ENCODE measurements at regions not wholly inside any gene's neighbourhood (a gene's known extent, or its start where the extent isn't known, plus 50 kb on each side); places are given as distances from the start of the nearest gene placed in this dataset.

DNA sequence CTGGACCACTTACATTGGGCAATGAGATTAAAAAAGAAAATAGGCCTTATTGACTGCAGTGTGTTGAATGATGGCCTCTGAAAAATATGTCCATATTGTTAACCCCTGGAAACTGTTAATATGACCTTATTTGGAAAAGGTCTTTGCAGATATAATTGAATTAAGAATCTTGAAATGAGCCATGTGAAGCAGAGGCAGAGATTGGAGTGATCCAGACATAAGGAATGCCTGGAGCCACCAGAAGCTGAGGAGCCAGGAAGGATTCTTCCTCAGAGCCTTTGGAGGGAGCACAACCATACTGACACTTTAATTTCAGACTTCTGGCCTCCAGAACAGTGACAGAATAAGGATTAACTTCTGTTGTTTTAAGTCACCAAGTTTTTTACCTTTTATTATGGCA is 510.4 kb upstream of the AGTR1 start:
- TF ChIP-seq, protein P1, sequence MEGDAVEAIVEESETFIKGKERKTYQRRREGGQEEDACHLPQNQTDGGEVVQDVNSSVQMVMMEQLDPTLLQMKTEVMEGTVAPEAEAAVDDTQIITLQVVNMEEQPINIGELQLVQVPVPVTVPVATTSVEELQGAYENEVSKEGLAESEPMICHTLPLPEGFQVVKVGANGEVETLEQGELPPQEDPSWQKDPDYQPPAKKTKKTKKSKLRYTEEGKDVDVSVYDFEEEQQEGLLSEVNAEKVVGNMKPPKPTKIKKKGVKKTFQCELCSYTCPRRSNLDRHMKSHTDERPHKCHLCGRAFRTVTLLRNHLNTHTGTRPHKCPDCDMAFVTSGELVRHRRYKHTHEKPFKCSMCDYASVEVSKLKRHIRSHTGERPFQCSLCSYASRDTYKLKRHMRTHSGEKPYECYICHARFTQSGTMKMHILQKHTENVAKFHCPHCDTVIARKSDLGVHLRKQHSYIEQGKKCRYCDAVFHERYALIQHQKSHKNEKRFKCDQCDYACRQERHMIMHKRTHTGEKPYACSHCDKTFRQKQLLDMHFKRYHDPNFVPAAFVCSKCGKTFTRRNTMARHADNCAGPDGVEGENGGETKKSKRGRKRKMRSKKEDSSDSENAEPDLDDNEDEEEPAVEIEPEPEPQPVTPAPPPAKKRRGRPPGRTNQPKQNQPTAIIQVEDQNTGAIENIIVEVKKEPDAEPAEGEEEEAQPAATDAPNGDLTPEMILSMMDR (IDR thresholded peaks at IDR 0.05 in 4 of 5, conservative IDR thresholded peaks at IDR 0.05 in 1 of 5), result no peak
- no peak for TF ChIP-seq POLR2A (IDR thresholded peaks at IDR 0.05)
